K562 (cell line): ENCODE measurements at regions not wholly inside any gene's neighbourhood (a gene's known extent, or its start where the extent isn't known, plus 50 kb on each side); places are given as distances from the start of the nearest gene placed in this dataset.

Experiments used
- ELK1 ChIP-seq: sonication (generic); formaldehyde crosslinking; IDR thresholded peaks from 2 replicates; pipeline ENCODE4 v1.8.1; 2022; ENCODE audit warnings: missing genetic modification reagents
- GATA2 ChIP-seq: sonication (generic); formaldehyde crosslinking; IDR thresholded peaks from 2 replicates; pipeline ENCODE4 v1.4.0; 2020; ENCODE audit warnings: mild to moderate bottlenecking, missing genetic modification reagents
- ILF3 ChIP-seq: fragments of 450-650 bp; IDR thresholded peaks from 2 replicates; pipeline ENCODE4 v1.6.1; 2018; ENCODE audit warnings: antibody characterized with exemption, mild to moderate bottlenecking, moderate library complexity, borderline replicate concordance
- MNT ChIP-seq, 2 experiments: fragments of 450-650 bp; conservative IDR thresholded peaks; 2 replicates each; pipeline ENCODE4 v1.6.1; 2017; ENCODE audit warnings: mild to moderate bottlenecking in 2 of 2, moderate library complexity in 2 of 2
- POLR2AphosphoS5 ChIP-seq: IDR thresholded peaks from 2 replicates; pipeline ENCODE4 v1.6.1; 2011; ENCODE audit warnings: mild to moderate bottlenecking, low read depth, low read length, moderate library complexity; ENCODE audit not compliant: control insufficient read depth, insufficient read depth
- PREB ChIP-seq: sonication (generic); formaldehyde crosslinking; IDR thresholded peaks from 2 replicates; pipeline ENCODE4 v1.8.1; 2023; ENCODE audit warnings: mild to moderate bottlenecking, missing genetic modification reagents
- PTTG1 ChIP-seq: fragments of 450-650 bp; IDR thresholded peaks from 2 replicates; pipeline ENCODE4 v1.6.1; 2016; ENCODE audit warnings: low read depth, mild to moderate bottlenecking, missing genetic modification characterization, missing compliant biosample characterization
- ZFP1 ChIP-seq: fragments of 450-650 bp; formaldehyde crosslinking; IDR thresholded peaks from 2 replicates; pipeline ENCODE4 v1.4.0; 2020; ENCODE audit warnings: mild to moderate bottlenecking, mixed read lengths
- ZNF146 ChIP-seq: IDR thresholded peaks from one replicate; pipeline ENCODE4 v1.6.1; 2018; ENCODE audit warnings: missing compliant biosample characterization; ENCODE audit not compliant: unreplicated experiment
- ZNF407 ChIP-seq: fragments of 450-650 bp; IDR thresholded peaks from 2 replicates; pipeline ENCODE4 v1.6.1; 2016; ENCODE audit warnings: low read depth
- TF ChIP-seq, protein P1 (sequence below): fragments of 250-450 bp; sonication (Bioruptor Pico); IDR thresholded peaks from 2 replicates; pipeline ENCODE4 v1.5.0; 2021; ENCODE audit warnings: mild to moderate bottlenecking, borderline replicate concordance

GRCh38 chr15:89399238-89400115 is 64.9 kb upstream of the POLG start (continued):
- TF ChIP-seq ILF3: no peak
- no peak for TF ChIP-seq GATA2
- no peak for TF ChIP-seq ZFP1
- TF ChIP-seq, protein P1, sequence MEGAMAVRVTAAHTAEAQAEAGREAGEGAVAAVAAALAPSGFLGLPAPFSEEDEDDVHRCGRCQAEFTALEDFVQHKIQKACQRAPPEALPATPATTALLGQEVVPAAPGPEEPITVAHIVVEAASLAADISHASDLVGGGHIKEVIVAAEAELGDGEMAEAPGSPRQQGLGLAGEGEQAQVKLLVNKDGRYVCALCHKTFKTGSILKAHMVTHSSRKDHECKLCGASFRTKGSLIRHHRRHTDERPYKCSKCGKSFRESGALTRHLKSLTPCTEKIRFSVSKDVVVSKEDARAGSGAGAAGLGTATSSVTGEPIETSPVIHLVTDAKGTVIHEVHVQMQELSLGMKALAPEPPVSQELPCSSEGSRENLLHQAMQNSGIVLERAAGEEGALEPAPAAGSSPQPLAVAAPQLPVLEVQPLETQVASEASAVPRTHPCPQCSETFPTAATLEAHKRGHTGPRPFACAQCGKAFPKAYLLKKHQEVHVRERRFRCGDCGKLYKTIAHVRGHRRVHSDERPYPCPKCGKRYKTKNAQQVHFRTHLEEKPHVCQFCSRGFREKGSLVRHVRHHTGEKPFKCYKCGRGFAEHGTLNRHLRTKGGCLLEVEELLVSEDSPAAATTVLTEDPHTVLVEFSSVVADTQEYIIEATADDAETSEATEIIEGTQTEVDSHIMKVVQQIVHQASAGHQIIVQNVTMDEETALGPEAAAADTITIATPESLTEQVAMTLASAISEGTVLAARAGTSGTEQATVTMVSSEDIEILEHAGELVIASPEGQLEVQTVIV (CRISPR knock-in tag): no peak
- no peak for TF ChIP-seq ELK1
- no peak for TF ChIP-seq MNT (conservative IDR thresholded peaks at IDR 0.05)
- no peak for TF ChIP-seq PREB (CRISPR knock-in tag)
- no peak for TF ChIP-seq ZNF146 (CRISPR knock-in tag)
- TF ChIP-seq POLR2AphosphoS5: no peak
- TF ChIP-seq PTTG1 (tag): no peak
- no peak for TF ChIP-seq ZNF407
